ENCODE measurements at regions not wholly inside any gene's neighbourhood (a gene's known extent, or its start where the extent isn't known, plus 50 kb on each side); places are given as distances from the start of the nearest gene placed in this dataset.
A peak's percentile ranks its signal among the peaks of the same experiment; 100 is the strongest.

DNA sequence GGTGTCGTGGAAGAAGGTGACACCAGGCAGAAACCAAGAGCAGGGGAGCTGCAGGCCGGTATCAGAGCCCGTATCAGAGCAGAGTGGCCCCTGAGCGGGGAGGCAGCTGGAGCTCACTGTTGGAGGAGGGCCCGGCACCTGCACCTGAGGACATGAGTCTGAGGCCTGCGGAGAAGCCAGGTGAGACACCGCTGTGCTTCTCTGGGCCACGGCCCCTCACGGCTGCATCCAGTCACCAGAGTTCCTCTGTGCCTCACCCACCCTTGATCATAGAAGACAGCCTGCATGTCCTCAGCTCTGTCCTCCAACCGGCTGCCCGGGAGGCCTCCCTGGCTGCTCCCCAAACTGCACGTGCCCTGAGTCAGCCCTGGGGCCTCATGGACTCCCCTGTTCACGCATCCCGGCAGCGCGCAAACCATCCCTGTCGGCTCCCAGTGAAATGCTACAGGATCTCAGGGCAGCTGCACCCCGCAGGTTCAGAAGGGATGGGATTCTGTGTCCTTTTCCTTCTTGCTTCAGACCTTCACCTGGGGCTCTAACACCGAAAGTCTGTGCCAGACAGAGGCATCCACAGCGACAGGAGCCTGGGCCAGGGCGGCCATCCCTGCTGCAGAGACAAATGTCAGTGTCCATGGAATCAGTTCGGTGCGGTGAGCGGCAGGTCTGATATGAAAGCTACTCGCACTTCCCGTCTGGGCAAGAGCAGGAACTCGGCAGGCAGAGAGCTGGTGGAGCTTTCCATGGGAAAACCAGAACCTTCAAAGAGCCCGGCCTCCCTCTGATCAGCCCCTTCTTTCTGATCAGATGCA, 111.9 kb upstream of the FAM20C start:
- in situ Hi-C loops (cut with HindIII; ENCODE audit: low pct_unique_long_range_greater_than_20kb, low sequenced_read_pairs): no loop called here
- DNase-seq (ENCODE audit: low read depth in 1 of 2, low spot score in 1 of 2): no peak
- TF ChIP-seq JUND (IDR thresholded peaks at IDR 0.05; ENCODE audit: low read depth): no peak

DNA sequence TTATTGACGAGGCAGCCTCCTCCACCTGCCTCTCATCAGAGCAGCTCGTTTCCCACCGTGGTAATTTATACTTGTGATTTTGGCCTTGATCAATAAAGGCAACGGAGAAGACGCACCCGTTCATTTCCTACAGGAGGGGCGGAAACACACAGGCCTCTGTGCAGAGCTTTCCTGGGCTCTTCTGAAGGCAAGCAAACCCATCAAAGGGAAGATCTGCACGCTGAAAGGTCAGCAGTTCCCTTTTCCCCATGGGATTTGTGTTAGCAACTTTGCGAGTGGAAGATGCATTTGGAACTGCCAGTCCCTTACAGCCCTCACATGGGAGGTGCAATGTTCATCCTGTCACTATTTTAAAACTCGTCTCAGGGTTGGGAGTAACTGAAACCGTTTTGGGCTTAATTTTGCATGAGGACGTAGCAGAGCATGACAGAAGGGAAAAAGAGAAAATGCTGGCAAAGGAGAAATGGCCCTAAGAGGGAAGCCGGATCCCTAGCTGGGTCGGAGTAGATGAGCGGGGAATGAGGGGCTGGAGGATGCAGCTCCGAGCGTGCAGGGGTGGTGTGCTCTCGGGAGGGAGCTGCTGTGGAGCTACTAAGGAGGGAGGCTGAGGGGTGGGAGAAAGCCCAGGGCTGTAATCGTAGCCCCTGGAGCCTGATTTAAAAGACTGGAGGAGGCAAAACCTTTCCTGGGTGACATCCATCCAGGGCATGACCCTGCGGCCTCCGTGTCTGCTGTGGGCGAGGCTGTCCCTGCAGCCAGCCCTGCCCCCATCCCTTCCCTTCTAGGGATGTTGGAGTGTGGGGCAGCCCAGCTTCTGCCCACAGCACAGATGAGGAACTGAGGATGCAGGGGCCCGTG, 111.1 kb upstream of the FAM20C start:
- DNase-seq (ENCODE audit: low read depth in 1 of 2, low spot score in 1 of 2): no peak
- in situ Hi-C loops (cut with HindIII; ENCODE audit: low pct_unique_long_range_greater_than_20kb, low sequenced_read_pairs): no loop called here
- no peak for TF ChIP-seq JUND (IDR thresholded peaks at IDR 0.05; ENCODE audit: low read depth)

- in situ Hi-C loops (cut with HindIII; ENCODE audit: low pct_unique_long_range_greater_than_20kb, low sequenced_read_pairs): no loop called here
- no peak for TF ChIP-seq JUND (IDR thresholded peaks at IDR 0.05; ENCODE audit: low read depth)
- DNase-seq (ENCODE audit: low read depth in 1 of 2, low spot score in 1 of 2): peak; percentile 75 to 76
These were observed 110.2 kb upstream of the FAM20C start for GRCh38 chr7:81926-82756.

DNA sequence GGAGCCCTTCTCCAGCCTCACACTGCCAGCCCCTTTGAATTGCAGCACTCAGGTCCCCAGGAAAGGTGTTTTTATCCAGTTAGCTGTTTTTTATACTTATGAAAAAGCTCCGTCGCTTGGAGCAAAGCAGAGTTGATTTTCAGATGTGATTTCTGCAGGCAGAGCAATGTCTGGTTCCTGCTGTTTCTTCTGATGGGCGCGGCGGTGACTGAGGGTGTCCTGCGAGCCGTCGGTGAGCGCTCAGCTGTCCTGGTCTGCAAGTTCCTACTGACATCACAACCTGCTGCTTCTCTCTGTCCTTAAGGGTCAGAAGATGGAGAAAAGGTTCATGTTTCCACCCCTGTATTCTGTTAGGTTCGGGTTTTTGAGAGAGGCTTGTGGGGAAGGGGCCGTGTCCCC, 109.6 kb upstream of the FAM20C start:
- no peak for TF ChIP-seq JUND (IDR thresholded peaks at IDR 0.05; ENCODE audit: low read depth)
- DNase-seq (ENCODE audit: low read depth in 1 of 2, low spot score in 1 of 2): no peak
- in situ Hi-C loops (cut with HindIII; ENCODE audit: low pct_unique_long_range_greater_than_20kb, low sequenced_read_pairs): no loop called here

GRCh38 chr7:83441-83840, 108.9 kb upstream of the FAM20C start:
- no peak for DNase-seq (ENCODE audit: low read depth in 1 of 2, low spot score in 1 of 2)
- no peak for TF ChIP-seq JUND (IDR thresholded peaks at IDR 0.05; ENCODE audit: low read depth)
- in situ Hi-C loops (cut with HindIII; ENCODE audit: low pct_unique_long_range_greater_than_20kb, low sequenced_read_pairs): no loop called here

GRCh38 chr7:83861-84632, 108.3 kb upstream of the FAM20C start:
- in situ Hi-C loops (cut with HindIII; ENCODE audit: low pct_unique_long_range_greater_than_20kb, low sequenced_read_pairs): no loop called here
- no peak for DNase-seq (ENCODE audit: low read depth in 1 of 2, low spot score in 1 of 2)

GRCh38 chr7:84633-85020, 107.7 kb upstream of the FAM20C start:
- TF ChIP-seq JUND (IDR thresholded peaks at IDR 0.05; ENCODE audit: low read depth): no peak
- in situ Hi-C loops (cut with HindIII; ENCODE audit: low pct_unique_long_range_greater_than_20kb, low sequenced_read_pairs): no loop called here
- DNase-seq (ENCODE audit: low read depth in 1 of 2, low spot score in 1 of 2): no peak

More at GRCh38 chr7:83861-84632, 108.3 kb upstream of the FAM20C start:
- TF ChIP-seq JUND (IDR thresholded peaks at IDR 0.05; ENCODE audit: low read depth): no peak

DNA sequence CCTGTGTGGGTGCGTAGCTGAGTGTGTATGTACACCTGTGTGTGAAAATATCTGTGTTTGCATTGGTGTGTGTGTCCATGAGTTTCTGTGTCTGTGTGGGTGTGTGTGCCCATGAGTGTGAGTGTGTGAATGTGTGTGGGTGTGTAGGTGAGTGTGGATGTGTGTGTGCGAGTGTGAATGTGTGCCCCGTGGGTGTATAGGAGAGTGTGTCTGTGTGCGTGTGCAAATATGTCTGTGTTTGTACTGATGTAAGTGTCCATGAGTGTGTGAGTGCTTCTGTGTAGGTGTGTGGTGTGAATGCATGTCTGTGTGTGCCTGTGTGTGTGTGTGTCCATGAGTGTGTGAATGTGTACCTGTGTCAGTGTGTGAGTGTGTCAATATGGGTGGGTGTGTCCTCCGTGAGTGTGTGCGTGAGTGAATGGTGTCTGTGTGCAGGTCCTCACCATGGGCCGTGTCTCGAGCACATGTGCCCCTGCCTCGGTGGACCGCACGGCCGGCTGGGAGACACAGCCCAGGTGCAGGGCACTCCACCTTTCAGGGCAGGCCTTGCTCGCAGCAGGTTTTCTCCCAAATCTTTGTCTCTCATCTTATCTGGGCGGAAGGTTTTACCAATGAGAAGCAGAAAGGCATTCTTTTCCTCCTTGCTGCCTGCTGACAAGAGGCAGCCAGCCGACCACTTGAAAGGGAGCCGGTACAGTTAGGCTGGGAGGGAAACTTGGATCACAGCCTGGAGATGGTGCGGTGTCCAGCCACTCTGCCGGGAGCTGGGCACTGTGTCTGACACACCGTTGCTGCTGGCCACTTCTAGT, 107.1 kb upstream of the FAM20C start:
- TF ChIP-seq JUND (IDR thresholded peaks at IDR 0.05; ENCODE audit: low read depth): no peak
- in situ Hi-C loops (cut with HindIII; ENCODE audit: low pct_unique_long_range_greater_than_20kb, low sequenced_read_pairs): no loop called here
- no peak for DNase-seq (ENCODE audit: low read depth in 1 of 2, low spot score in 1 of 2)

DNA sequence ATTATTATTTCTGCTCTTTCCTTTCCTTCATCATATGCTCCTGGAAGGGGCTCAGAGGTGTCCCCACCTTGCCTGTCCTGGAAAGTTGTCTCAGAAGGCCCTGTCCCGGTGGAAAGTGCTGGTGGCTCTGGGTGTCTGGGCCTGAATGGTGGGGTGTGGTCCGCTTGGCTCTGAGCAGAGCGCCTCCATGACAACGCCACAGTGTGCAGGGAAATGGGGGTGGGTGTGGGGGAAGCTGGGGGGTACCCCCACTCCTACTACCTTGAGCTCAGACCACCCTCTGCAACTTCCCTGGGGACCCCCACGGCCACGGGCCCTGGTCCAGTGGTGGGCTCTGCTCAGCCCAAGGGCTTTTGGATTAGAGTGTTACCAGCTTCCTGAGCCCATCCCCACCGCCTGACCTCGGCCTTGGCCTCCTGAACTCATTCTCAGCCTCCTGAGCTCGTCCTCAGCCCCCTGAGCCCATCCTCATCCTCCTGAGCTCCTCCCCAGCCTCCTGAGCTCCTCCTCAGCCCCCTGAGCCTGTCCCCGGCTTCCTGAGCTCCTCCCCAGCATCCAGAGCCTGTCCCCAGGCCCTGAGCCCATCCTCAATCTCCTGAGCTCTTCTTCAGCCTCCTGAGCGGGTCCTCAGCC, 106.4 kb upstream of the FAM20C start:
- no peak for TF ChIP-seq JUND (IDR thresholded peaks at IDR 0.05; ENCODE audit: low read depth)
- in situ Hi-C loops (cut with HindIII; ENCODE audit: low pct_unique_long_range_greater_than_20kb, low sequenced_read_pairs): no loop called here
- no peak for DNase-seq (ENCODE audit: low read depth in 1 of 2, low spot score in 1 of 2)

- no peak for TF ChIP-seq JUND (IDR thresholded peaks at IDR 0.05; ENCODE audit: low read depth)
- in situ Hi-C loops (cut with HindIII; ENCODE audit: low pct_unique_long_range_greater_than_20kb, low sequenced_read_pairs): no loop called here
- DNase-seq (ENCODE audit: low read depth in 1 of 2, low spot score in 1 of 2): no peak
These were observed 105.7 kb upstream of the FAM20C start for GRCh38 chr7:86629-87028.

DNA sequence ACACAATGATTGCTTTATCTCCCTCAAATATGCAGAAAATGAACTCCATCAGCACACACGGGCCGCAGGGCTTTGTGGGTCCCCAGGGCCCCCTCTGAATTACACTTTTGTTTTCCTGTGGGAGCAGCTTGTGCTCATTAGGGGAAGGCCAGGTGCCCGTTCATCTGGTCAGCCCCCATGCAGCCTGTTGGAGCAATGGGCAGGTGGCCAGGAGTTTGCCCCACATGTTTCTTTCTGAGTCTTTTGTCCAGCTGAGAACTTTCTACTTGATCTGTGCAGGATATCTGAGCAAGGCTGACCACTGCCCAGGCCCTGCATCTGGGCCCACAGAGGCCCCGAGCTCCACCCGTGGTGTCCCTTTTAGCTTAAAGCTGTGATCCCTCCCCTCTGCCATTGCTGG, 105.3 kb upstream of the FAM20C start:
- in situ Hi-C loops (cut with HindIII; ENCODE audit: low pct_unique_long_range_greater_than_20kb, low sequenced_read_pairs): no loop called here
- no peak for TF ChIP-seq JUND (IDR thresholded peaks at IDR 0.05; ENCODE audit: low read depth)
- DNase-seq (ENCODE audit: low read depth in 1 of 2, low spot score in 1 of 2): no peak
